ENCODE measurements at regions not wholly inside any gene's neighbourhood (a gene's known extent, or its start where the extent isn't known, plus 50 kb on each side); places are given as distances from the start of the nearest gene placed in this dataset.

- TF ChIP-seq CTCF (IDR thresholded peaks at IDR 0.05; ENCODE audit: borderline replicate concordance, insufficient read depth, low read depth, low read length) = peak; percentile 47; the same call in 1 of the 2 replicates
- H3K4me3 ChIP-seq (ENCODE audit: low read depth, low read length) = no peak overlapping the region
These were observed 644.1 kb downstream of the MID1IP1 start for GRCh38 chrX:39445336-39445735.

DNA sequence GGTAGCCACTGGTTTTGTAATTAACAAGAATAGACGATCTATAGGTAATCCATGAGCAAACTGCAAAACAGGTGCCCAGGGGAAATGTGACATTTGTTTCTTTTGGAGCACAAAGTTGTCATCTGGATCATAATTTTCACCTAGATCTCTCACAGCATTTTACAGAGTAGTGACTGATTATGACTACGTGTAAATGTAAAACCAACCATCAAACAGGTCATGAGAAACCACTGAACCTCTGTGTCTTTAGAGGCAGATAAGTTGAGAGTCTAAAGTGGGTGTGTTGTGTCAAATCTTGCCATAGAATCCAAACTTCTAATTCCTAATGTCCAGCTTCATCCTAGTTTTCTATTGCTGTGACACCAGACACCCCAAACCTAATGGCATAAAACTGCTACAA, 648.1 kb downstream of the MID1IP1 start:
- no peak overlapping the region for H3K4me3 ChIP-seq (ENCODE audit: low read depth, low read length)
- no peak for TF ChIP-seq CTCF (IDR thresholded peaks at IDR 0.05; ENCODE audit: borderline replicate concordance, insufficient read depth, low read depth, low read length)

- H3K4me3 ChIP-seq (ENCODE audit: low read depth, low read length) = no peak overlapping the region
- no peak for TF ChIP-seq CTCF (IDR thresholded peaks at IDR 0.05; ENCODE audit: borderline replicate concordance, insufficient read depth, low read depth, low read length)
These were observed 647.4 kb downstream of the BCOR start for GRCh38 chrX:39450234-39450977.

DNA sequence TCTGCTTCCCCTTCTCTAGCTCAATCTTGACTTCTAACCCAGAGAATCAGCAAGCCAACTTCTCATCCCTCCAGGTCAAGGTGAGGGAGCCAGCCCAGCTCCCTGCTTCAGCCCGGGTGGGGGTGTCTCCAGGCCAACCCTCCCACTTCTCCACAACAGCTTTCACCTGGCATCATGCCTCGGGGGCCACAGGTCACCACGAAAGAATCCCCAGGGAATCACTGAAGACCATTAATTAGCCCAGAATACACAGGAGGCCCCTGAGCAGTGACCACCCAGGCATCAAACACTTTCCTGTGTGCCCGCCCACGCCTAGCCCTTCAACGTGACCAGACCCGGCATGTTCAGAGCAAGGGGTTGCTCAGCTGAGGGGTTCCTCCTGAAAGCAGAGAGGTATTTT, 646.7 kb downstream of the BCOR start:
- no peak for TF ChIP-seq CTCF (IDR thresholded peaks at IDR 0.05; ENCODE audit: borderline replicate concordance, insufficient read depth, low read depth, low read length)
- H3K4me3 ChIP-seq (ENCODE audit: low read depth, low read length) = no peak overlapping the region

GRCh38 chrX:39452401-39452800, 645.4 kb downstream of the BCOR start:
- TF ChIP-seq CTCF (IDR thresholded peaks at IDR 0.05; ENCODE audit: borderline replicate concordance, insufficient read depth, low read depth, low read length) = no peak
- H3K4me3 ChIP-seq (ENCODE audit: low read depth, low read length) = no peak overlapping the region

DNA sequence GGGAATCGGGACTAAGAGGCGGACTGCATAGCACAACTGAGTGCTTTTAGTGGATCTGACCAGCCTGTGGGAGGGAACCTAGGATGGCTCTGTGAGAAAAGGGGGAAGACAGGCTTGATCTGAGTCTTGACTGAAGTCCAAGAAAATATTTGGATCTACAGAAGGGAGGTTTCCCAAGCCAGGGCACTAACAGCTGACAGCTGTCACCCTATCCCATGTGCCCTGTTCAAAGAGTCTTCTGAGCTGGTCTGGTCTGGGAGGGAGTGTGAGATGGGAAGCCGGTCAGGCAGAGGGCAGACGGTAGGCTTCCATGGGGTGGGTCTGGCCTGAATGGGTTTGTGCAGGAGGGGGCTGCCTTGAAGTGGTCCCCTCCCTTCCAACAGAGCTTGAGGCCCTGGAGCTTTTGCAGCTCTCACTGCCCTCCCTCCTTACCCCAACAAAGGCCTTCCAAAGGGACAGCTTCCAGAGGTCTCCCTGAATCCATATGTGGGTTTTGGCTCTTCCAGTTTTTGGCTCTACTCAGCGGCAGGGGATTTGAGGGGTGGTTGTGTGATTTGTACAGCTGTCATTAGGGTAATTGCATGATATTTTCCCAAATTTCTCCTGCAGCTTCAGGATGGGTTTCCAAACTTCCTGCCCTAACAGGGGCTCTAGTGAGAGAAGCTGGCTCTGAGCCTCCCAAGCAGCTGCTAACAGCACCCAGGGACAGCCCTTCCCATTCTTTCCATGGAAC, 643.7 kb downstream of the BCOR start:
- H3K4me3 ChIP-seq (ENCODE audit: low read depth, low read length) = no peak overlapping the region
- no peak for TF ChIP-seq CTCF (IDR thresholded peaks at IDR 0.05; ENCODE audit: borderline replicate concordance, insufficient read depth, low read depth, low read length)

Data from GM12875 (cell line).